LoVo (cell line): ENCODE measurements at regions not wholly inside any gene's neighbourhood (a gene's known extent, or its start where the extent isn't known, plus 50 kb on each side); places are given as distances from the start of the nearest gene placed in this dataset.

ENCODE experiments used
- DNase-seq: peaks from one replicate; pipeline ENCODE4 v3.0.0-alpha.2; 2016; ENCODE audit warnings: low spot score

DNA sequence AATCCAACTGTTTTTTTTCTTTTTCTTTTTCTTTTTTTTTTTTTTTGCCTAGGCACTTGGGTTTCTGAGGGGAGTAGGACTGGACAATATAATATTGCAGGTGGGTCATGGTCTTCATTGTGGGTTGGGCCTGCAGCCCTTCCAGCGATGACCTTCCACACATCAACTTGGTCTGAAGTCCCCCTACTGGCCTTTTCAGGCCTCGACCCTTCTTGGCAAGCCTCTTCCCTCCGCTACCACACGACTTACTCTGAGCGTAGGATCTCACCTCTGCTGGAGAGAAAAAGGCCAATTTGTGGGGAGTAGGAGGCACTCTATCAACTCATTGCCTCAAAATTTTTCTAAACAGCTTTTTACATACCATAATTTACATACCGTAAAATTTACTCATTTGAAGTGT lies 51.1 kb upstream of the GRIK3 start:
- no peak for DNase-seq

GRCh38 chr1:37089750-37090149 lies 55.4 kb upstream of the GRIK3 start:
- DNase-seq, result no peak

GRCh38 chr1:37090671-37091070 lies 56.4 kb upstream of the GRIK3 start:
- no peak for DNase-seq

GRCh38 chr1:37092937-37093336 lies 58.6 kb upstream of the GRIK3 start:
- no peak for DNase-seq

DNA sequence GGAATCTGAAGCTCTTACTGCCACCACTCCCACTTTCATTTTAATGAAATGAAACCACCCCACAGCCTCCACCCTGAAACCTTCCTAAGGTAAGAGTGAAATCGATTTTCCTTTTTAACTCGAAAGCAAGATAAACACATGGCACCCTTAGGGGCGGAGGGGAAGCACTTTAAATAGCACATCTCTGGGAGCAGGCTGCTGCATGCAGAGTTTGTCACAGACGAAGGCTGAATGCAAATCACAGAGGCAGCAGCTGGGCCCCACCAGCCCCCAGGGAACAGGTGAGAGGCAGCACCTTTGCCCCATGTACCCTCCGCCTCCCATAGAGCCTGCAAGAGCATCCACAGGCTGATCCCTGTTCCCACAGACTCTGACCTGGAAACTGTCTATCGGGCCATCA lies 60.0 kb upstream of the GRIK3 start:
- DNase-seq, result no peak

DNA sequence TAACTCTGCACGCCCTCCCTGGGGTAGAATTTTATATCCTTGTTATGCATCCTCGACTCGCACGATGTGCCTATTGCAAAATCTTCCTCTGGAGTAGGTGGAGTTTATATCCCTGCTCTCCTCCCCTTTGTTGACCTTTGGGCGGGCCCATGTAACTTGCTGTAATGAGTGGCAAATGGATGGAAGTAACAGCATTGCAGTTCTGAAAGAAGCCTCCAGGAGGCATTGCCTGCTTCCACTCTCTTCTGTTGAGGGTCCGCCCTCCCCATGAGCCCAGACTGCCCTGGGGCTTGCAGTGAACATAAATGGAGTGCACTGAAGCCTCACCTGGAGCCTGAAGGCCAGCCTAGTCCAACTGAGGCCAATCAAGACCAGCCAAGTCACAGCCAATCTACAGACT lies 62.2 kb upstream of the GRIK3 start:
- no peak for DNase-seq

- DNase-seq, result no peak
Measured at GRCh38 chr1:37097731-37098130, 63.4 kb upstream of the GRIK3 start.

- no peak for DNase-seq
Measured at GRCh38 chr1:37098237-37098636, 63.9 kb upstream of the GRIK3 start.

GRCh38 chr1:37100310-37100709 lies 66.0 kb upstream of the GRIK3 start:
- DNase-seq, result no peak

GRCh38 chr1:37102656-37103382 lies 68.5 kb upstream of the GRIK3 start:
- DNase-seq, result no peak

DNA sequence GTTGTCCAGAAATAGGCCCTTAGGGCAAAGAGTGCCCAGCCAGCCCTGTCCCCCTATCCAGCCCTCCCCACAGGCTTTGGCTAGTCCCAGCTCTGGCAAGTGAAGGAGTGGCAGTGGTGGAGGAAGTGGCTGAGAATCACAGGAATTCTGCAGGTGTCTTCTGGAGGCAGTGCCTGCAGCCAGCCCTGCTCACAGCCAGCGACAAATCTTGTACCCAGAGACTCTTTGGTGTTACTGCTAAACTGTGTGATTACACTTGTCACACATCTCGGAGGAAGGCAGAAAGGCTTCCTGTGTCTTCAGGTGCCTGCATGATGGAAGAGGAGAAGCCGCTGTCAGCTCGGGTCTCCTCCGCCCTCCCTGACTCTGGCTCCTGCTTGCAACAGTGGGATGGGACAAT lies 71.6 kb upstream of the GRIK3 start:
- DNase-seq, result no peak

- no peak for DNase-seq
Measured at GRCh38 chr1:37107153-37107907, 73.0 kb upstream of the GRIK3 start.

GRCh38 chr1:37108596-37109188 lies 74.4 kb upstream of the GRIK3 start:
- no peak for DNase-seq

- DNase-seq, result no peak
Measured at GRCh38 chr1:37112430-37112829, 78.1 kb upstream of the GRIK3 start.

DNA sequence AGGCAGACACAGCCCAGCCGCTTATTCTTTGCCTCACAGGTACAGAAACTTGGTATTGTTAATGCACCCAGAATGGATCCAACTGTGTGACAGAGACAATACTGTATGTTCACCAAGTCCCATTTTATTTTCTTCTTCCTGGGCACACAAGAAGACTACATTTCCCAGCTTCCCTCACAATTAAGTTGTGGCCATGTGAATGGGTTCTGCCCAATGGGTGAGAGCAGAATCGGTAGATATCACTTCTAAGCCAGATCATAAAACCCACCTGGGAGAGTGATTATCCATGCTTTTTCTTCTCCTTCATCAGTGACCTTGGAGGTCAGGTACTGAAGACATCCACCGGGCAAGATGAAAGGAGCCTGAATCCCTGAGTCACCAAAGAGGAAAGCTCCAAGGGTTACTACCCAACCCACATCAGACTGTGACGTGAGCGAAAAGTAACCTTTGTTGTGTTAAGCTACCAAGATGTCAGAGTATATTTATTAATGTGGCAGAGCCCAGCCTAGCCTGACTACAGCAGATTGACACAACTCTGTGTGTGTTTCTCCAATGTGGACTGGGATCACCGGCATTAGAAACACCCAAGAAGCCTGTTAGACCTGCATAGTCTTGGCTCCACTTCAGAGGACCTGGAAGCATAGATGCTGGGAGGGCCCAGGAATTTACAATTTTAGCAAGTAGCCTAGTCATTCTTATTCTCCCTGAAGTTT lies 79.1 kb upstream of the GRIK3 start:
- DNase-seq, result peak; percentile 2

DNA sequence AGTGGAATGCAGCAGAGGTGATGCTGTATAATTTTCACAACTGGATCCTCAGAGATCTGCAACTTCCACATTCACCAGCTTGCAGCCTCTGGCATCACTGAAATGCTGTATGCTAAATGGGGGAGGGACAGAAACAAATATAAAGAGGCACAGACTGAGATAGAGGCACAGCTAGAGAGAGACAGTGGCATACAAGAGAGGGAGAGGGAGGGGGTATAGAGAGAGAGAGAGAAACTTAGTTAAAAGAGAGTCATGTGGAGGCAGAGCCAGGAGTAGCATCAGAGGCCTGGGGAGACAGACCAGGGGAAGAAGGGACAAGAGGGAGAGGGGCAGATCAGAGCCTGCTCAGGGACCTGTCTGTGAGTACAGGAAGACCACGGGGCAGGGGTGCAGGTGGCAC lies 84.5 kb upstream of the GRIK3 start:
- no peak for DNase-seq

DNA sequence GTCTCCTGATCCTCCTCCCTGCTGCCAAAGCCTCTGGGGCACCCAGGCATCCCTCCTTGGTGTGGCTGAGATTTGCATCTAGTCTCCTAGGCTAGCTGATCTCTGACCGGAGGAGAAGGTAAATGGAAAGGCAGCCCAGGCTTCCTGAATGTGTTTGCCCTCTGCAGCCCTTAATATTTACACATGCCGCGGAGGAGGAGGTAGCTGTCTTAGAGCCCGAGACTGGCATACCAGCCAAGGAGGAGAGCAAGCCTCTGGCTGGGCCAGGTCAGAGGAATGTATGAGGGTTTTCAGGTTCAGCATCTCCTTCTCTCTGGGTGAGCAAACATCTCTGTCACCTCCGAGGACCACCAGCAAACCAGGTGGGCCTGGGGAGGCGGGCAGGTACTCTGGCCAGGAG lies 86.0 kb upstream of the GRIK3 start:
- no peak for DNase-seq

DNA sequence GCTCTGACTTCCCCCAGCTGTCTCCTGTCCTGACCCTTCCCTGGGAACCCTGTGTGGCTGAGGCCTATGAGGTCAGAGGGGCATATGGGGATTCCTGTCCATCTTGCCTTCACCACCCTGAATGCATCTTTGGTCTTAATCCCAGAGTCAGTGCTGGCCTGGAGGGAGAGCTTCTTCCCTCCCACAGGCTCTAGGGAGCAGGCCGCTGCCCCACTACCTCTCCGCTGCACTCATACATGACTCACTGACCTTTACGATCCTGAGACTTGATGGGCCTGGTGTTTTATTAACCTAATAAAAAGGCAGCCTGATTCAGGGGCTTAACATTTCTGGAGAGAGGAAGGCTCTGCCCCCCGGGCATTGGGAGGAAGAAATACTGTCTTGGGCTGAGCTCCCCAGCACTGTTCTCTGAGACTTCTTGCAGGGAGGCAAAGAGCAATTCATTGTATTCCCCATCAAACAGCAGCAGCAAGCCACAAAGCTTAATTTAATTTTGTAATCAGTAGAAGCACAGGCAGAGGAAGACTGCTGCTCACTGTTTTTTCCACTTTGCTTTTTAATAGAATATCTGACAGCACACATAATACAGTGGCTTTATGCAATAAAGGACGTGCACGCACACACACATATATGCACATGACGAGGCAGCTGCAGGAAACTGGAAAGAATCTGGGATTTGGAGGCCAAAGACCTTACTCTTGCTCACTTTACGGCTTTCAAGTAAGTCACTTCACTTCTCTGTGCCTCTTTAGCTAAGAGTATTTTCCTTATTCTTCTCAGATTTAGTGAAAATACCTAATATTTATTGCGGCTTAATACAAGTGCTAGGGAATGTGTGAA lies 89.2 kb upstream of the GRIK3 start:
- peak; percentile 32 for DNase-seq

- no peak for DNase-seq
Measured at GRCh38 chr1:37124501-37124900, 90.2 kb upstream of the GRIK3 start.

DNA sequence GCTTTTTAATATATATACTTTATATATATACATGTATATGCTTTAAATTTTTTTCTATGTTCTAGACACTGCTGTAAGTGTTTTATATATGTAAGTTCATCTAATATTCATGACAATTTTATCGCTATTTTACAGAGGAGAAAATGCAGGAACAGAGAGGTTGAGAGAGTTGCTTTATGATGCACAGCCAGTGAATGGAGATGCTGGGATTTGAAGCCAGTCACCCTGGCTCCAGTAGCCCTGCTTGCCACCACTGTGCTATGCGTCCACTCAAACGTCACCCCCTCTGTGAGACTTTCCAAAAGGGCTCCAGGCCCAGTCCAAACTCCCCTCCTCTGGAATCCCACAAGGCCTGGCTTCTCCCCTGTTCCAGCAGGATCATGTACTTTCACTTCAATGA lies 91.0 kb upstream of the GRIK3 start:
- no peak for DNase-seq

DNA sequence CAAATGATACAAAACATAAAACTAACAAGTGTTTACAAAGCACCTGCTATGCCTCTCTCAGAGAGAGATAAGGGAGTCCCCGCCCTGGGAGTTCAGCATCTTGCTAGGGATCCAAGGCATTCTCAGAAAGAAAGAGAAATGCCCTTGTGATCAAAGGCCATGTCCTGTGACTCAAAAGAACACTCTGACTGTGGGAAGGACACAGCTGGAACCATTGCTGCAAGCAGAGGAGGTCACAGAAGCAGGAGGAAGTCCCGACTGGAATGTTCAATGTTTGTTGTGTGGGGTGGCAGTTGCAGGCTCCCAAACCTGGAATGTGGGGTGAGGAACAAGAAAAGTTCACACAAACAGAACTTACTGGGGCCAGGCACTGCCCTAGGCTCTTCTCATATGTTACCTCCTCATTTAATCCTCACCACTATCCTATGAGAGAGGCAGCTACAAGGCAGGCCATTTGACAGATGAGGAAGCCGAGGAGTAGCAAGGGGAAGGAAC lies 93.0 kb upstream of the GRIK3 start:
- no peak for DNase-seq

DNA sequence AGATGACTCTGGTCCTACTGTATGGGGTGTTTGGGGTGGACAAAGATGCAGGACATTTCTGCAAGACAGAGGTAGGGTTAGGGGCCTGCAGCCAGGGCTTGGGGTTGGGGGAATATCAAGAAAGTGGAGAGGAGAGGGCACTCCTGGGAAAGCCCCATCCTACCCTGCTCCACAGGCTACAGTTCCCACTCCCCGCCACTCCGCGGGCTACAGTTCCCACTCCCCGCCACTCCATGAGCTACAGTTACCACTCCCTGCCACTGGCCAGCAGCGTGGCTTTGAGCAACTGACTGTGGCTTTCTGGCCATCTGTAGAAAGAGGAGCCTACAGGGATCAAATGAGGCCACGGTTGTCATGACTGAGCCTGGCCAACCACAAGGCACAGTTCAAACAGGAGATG lies 93.8 kb upstream of the GRIK3 start:
- DNase-seq, result no peak
